GM12874 (cell line): ENCODE measurements at regions not wholly inside any gene's neighbourhood (a gene's known extent, or its start where the extent isn't known, plus 50 kb on each side); places are given as distances from the start of the nearest gene placed in this dataset.

Experiments used
- CTCF ChIP-seq: IDR thresholded peaks from 2 replicates; pipeline ENCODE4 v1.5.1; 2011; ENCODE audit warnings: low read depth, mild to moderate bottlenecking, control low read depth, low read length, moderate library complexity; ENCODE audit not compliant: insufficient read depth

- TF ChIP-seq CTCF: no peak
These were observed 190.4 kb downstream of the NRP2 start for GRCh38 chr2:205872716-205873115.

- TF ChIP-seq CTCF: no peak
These were observed 187.1 kb downstream of the NRP2 start for GRCh38 chr2:205869439-205869838.

DNA sequence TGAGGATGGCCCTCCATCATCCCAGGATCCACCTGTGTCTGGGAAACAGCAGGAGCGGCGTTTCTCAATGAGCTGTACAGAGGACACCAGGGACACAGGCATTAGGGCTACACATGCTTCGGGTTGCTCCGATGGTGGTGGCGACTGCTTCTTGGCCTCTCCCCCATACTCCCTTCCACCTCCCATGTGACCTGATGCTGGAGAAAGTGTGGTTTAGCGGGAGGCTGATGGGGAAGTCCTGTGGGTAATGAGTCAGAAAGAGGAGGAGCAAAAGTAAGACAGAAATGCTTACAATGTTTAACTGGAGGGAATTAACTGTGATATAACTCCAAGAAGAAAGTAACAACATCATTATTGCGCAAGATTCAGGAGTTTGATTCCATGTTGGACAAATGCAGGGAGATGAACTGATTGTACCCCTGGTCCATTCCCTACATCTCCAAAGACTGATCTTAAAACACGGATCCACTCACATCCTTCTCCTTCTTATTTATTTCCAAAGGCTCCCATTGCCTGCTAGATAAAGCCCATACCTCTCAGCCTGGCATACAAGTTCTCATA is 186.6 kb downstream of the NRP2 start:
- no peak for TF ChIP-seq CTCF

DNA sequence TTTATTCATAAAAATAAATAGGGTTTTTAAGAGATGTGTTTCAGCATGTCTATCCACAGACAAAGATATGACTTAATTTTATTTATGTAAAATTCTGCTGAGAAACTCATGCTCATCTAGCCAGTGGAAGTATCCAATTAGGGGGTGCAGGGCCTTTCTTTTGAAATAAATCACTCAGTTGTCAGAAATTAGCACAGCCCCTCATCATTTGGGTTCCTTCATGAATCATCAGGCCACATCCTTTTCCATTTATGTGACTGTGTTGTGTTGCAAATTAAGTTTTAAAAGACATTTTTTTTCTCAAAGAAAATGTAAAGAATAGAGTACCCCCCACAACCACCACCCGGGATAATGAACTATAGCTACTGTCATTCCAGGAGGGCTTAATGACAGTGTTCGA is 185.8 kb downstream of the NRP2 start:
- TF ChIP-seq CTCF: no peak

DNA sequence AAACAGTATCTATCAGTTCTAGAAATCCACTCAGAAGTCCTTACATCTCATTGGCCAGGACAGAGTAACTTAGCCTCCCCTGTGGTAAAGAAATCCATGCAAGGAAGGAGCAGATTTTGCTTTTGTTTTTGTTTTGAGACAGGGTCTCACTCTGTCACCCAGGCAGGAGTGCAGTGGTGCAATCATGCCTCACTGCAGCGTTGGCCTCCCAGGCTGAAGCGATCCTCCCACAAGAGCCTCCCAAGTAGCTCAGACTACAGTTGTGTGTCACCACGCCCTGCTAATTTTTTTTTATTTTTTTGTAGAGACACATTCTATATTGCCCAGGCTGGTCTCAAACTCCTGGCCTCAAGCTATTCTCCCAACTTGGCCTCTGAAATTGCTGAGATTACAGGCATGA is 185.1 kb downstream of the NRP2 start:
- no peak for TF ChIP-seq CTCF

- no peak for TF ChIP-seq CTCF
These were observed 183.7 kb downstream of the NRP2 start for GRCh38 chr2:205865905-205866441.

GRCh38 chr2:205865056-205865455 is 182.8 kb downstream of the NRP2 start:
- TF ChIP-seq CTCF: no peak
